NCI-H146 treated with DMSO at 0.1 percent for 48 hours (cell line): ENCODE measurements at regions not wholly inside any gene's neighbourhood (a gene's known extent, or its start where the extent isn't known, plus 50 kb on each side); places are given as distances from the start of the nearest gene placed in this dataset.
"Not testable (repeated sequence)": the region's sequence is repeated elsewhere in the genome, so short reads cannot be mapped to it uniquely, and the experiment has no call there.

Source experiments
- DNase-seq: peaks from one replicate; lab custom pipeline; 2025; ENCODE audit not compliant: unreplicated experiment; lab: John Stamatoyannopoulos, UW

DNA sequence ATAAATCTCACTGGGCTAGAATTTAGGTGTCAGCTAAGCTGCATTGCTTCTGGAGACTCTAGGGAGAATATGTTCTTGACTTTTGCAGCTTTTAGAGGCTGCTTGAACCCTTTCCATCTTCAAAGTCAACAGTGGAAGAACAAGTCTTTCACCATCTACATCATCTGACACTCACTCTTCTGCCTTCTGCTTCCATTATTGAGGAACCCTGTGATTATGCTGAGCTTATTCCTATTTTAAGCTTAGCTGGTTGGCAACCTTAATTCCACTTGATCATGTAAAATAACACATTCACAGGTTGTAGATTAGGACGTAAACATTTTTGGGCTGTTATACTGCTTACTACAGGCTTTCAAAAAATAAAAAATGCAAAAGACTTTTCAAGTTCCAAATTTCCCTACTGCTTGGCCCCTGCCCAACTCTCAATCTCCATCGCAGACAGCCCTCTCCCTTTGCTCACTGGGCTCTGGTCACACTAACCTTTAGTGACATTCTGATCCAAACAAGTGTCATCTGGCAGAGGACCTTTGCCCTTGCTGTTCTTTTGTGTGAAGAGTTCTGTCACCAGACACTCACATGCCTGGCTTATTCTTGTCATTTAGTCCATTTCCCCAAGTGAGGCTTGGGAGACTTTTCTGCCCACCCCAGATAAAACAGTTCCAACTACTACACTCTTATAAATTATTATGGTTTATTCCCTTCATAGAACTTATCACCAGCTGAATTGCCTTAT lies 1056.0 kb downstream of the STIM2 start:
- no peak for DNase-seq

DNA sequence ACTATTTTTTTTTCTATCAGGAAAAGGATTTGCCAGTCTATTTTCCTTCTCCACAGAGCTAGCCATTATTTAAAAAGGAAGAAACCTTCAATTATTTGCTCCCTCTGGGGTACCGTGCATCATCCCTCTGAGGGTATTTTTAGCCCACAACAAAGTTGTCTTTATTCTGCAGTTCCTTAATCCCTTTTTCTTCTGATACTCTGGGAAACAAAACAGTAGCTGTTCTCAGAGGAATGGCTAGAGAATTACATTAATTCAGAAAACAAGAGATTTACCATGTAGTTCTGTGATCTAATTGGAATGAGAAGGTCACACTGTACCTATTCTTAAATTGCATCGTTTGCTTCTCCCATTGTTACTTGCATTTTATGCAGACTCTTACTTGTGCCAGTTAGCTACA lies 1056.7 kb downstream of the STIM2 start:
- DNase-seq = no peak

DNA sequence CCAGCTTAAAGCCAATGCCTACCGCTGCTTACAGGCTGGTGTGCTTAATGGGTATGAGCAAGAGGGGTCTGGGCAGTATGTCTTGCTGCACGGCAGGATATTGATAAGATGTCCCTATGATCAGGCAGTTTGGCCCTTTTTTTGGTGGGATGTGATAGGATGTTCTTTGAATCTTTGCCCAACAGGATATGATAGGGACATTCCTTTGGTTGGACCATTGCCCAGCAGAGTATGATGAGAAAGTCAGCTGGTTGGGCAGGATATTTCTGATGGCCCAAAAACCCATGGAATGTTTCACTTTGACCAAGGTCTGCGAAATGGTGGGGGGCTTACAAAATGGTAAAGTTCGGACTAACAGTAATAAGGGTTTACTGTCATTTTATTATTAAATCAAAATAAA lies 1060.6 kb downstream of the STIM2 start:
- no peak for DNase-seq

DNA sequence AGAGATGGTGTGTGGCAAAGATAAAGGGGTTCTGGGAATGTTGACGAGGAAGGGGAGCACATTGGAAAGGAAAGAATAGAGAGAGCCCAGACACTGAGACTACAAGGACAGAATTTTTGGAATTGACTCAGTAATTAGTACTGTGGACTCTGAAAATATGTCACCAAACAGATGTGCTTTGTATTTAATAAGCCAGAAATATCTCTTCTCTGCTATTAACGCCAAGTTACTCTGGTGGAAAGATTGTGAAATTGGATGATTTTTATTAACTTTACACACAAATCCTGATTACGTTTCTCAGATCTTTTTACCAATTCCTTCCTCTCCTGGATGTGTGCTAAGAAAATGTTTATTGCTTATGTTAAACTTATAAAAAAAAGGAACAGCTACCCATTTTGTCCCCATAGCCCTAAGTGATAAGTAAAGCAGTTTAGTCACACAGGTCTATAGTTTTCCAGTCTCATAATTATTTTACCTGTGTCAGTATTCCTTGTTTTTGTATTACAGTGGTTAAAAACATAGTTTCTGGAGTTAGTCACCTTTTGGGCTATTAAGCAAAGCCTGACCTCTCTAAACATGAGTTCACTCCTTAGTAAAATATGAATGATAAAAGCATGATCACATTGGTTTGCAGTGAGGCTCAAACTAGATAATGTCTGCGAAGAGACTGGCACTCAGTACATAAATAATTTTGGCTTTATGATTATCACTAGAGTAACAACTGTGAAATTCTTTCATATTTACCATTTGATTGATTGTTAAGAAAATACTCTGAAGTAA lies 1068.3 kb downstream of the STIM2 start:
- DNase-seq = no peak

DNA sequence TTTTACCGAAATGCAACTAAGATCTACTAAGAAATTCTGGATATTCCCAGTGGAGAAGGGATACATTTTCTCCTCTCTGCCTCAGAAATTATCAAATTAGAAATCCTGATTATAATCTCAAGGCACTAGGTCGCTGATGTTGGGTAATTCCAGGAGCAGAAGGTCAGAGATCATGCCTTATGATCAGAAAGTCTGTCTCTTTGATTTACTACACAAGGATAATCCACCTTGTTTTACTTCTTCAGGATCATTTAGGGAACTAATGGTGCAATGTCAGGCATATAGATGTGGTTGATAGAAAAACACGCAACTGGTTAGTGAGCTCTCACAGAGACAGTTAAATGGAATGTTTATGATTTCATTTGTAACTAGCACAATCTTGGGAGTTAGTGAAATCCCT lies 1069.7 kb downstream of the STIM2 start:
- DNase-seq = no peak

DNA sequence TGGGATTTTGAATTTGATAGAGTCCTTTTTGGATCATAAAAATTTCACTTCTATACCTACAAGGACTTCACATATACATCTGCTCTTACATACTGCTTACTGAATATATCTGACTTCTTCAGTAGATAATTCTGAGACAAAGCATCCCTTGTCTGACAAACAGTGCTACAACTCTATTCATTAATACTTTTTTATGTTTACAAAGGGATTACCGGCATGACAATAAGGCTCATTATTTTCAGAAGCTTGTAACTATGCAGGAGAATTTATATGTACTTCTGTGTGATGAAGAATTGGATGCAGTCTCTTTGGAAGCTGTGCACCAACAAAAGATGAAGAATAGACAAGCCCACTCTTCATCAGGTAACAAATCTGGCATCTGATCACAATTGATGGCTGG lies 1070.3 kb downstream of the STIM2 start:
- no peak for DNase-seq

DNA sequence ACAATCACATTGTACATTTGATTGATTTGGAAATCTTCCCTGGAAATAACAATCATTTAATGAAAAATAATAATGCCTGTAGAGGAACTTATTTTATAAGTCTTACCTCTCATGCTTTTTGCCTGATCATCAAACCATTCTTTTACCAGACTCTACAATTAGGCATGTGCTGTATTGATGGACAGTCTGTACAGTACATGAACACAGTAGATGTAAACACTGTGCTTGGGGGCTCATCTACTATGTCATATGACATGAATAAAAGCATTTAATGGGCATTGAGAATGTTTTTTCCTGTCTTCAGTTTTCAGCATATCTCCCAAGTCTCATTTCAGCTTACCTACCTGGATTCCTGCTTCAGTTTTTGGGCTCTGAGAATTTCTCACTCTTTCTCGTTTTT lies 1070.9 kb downstream of the STIM2 start:
- no peak for DNase-seq

DNA sequence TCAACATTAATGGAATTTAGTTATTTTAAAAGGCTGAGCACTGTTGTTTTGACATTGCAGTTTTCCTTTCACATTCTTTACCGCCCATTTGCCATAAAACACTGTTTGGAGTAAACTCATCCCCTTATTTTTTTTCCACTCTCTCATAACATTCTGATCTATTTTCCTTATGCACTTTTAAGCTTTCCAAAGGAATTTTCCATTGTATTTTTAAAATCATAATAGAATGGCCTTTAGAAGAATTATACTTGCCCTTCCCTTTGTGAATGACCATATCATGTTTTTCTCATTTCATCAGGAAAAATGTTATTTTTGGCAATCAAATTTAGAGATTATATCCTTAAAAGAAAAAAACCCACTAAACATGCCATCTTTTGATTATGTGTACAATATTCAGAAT lies 1074.2 kb downstream of the STIM2 start:
- DNase-seq = no peak

DNA sequence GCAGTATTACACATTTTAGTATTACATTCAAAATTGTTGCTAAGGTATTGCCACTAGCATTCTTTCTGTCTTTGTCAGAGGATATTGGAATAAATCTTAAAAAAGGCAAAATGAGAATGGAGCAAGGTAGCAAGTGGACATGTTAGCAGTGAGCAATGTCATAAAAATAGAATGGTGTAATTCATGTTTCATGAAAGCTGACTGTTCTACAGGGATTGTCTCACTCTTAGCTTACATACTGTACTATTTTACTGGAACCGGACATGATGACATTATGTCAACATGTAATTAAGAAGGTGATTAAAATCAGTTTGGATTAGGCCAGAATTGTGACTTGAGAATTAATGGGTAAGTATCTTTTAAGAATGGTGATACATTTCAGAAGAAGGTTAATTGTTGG lies 1086.2 kb downstream of the STIM2 start:
- no peak for DNase-seq

DNA sequence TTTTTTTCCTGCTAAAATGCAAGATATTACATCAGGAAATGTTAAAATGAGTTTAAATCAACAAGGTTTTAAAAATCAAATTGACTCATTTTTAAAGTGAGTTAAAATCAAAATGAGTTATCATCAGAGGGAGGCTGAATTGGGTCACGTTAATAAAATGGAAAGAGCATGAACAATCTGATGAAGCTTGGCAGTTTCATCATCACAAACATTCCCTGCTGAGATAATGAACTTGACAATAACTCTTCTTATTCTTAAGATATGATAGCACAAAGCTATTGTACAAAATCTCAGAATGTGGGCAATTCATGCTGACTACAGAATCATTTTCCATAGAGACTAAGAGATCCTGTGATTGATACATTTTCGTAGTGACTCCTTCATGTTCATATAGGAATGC lies 1086.7 kb downstream of the STIM2 start:
- DNase-seq = no peak

DNA sequence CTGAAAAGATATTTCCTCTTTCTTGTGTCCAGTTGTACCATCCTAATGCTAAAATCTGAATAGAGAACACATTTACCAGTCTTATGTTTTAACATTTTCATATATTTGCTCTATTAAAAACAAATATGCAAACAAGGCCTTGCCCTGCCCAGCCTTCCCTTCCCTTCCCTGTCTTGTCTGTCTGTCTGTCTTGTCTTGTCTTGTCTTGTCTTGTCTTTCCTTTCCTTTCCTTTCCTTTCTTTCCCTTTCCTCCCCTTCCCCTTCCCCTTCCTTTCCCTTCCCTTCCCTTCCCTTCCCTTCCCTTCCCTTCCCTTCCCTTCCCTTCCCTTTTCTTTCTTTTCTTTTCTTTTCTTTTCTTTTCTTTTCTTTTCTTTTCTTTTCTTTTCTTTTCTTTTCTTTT lies 1103.5 kb downstream of the STIM2 start:
- no peak for DNase-seq

DNA sequence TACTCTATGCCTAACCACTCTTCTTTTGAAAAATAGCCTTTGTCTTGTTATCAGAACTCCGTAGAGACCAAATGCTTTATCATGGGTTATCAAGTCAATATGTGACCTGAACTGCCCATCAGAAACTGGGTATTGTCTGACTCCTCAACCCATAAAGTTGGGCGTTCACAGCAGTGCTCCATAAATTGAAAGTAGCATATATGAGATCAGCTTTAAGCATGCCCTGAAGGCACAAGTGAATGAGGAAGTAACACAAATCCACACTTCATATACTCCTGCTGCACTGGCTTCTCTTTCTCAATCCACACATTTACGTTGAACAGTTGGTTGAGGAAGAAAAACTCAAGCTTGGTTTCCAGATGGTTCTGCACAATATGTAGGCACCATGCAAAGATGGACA lies 1106.0 kb downstream of the STIM2 start:
- no peak for DNase-seq

DNA sequence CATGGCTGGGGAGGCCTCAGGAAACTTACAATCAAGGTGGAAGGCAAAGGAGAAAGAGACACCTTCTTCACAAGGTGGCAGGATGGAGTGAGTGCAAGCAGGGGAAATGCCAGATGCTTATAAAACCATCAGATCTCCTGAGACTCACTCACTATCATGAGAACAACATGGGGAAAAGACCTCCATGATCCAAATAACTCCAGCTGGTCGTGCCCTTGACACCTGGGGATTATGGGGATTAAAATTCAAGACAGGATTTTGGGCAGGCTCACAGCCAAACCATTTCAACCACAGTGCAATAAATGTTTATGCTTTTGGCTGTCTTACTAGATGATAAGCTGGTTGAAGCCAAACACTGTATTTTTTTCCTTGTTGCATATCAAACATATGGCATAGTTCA lies 1112.4 kb downstream of the STIM2 start:
- no peak for DNase-seq

DNA sequence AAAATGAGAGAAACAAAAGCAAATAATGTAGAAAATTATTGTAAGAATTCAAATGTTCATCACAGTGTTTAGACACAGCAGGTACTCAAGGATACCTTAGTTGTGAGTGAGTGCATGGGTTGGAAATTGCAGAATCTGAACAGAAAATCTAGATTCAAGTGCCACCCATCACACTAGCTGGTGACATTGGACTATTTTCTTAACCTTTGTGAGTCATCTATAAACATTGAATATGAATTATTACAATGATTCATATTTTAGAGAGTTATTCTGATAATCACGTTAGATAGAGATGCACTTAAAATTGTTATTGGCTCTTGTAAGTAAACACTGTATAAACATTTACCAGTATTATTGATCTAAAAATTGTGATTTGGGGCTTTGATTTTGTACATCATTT lies 1113.1 kb downstream of the STIM2 start:
- DNase-seq = no peak

DNA sequence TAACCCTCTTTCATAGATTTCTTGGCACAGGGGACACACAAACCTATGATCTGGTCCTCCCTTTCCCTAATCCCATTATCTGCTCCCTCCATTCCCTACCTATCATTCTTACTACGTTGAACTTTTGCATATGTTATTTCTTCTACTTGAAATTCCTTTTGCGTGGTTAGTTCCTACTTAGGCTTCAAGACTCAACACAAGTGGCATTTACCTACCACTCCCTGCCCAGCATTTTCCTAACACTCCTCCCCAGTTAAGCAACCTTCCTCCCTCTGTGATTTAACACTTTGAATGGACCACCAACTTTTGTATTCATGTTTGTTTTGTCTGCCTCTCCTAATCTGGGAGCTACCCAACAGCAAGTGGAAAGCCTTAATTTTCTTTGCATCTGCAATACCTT lies 1113.7 kb downstream of the STIM2 start:
- DNase-seq = no peak

DNA sequence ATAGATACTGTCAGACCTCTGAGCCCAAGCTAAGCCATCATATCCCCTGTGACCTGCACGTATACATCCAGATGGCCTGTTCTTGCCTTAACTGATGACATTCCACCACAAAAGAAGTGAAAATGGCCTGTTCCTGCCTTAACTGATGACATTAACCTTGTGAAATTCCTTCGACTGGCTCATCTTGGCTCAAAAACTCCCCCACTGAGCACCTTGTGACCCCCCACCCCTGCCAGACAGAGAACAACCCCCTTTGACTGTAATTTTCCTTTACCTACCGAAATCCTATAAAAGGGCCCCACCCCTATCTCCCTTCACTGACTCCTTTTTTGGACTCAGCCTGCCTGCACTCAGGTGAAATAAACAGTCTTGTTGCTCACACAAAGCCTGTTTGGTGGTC lies 1114.2 kb downstream of the STIM2 start:
- not testable (repeated sequence) for DNase-seq

DNA sequence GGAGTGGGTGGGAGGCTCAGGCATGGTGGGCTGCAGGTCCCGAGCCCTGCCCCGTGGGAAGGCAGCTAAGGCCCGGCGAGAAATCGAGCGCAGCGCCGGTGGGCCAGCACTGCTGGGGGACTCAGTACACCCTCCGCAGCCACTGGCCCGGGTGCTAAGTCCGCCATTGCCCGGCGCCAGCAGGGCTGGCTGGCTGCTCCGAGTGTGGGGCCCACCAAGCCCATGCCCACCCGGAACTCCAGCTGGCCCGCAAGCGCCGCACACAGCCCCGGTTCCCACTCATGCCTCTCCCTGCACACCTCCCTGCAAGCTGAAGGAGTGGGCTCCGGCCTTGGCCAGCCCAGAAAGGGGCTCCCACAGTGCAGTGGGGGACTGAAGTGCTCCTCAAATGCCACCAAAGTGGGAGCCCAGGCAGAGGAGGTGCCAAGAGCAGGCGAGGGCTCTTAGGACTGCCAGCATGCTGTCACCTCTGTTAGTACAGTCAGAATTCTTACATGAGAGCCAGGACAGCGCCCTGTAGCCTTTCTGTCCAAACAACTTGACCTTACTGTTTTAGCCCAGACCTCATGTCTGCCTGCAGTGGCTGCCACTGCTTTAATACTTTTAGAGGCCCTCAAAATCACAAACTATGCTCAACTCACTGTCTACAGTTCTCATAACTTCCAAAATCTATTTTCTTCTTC lies 1117.9 kb downstream of the STIM2 start:
- DNase-seq = not testable (repeated sequence)

DNA sequence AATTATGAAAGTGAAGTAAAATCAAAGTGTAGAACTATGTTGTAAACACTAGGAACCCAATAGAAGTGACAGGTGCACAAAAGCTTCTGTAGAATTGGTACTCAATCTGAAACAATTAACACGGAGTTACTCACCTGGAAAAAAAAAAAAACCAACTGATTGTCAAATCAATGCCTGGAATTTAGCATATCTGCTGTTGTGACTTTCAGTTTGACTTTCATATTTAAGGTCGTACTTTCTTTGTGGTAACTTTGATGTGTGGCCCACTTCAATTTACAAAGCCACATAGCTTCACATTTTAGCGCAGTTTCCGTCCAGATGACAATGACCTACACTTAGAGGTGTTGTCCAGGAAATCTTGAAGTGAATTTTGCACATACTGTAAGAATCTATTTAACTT lies 1124.9 kb downstream of the STIM2 start:
- DNase-seq = no peak

DNA sequence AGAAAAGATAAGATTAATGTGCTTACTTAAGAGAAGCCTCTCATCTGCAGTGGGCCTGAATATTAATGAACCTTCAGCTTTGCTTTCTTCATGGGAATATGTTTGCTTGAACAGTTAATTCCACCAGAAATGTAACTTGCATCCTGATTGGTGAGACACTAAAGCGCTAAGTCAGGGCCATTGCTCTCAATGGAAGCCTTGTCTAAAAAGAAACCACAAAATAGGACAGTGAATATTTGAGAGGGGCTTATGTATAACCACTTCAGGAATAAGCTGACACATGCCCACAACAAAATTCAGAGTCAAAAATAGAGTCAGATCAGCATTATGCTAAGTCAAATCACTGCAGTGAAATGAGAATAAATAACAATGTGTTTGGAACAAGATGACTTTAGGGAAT lies 1125.8 kb downstream of the STIM2 start:
- no peak for DNase-seq

DNA sequence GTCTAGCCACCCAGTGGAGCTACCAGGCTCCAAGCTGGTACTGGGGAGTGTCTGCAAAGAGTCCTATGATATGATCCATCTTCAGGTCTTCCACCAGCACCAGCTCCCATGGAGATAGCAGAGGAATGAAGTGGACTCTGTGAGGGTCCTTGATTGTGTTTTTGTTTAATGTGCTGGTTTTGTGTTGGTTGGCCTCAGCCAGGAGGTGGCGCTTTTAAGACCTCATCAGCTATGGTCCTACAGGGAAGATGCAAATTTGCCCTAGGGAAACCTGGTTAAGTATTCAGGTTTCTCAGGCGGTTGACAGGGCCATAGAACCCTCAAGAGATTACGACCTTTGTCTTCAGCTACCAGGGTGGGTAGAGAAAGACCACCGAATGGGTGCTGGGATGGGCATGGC lies 1141.1 kb downstream of the STIM2 start:
- DNase-seq = no peak

DNA sequence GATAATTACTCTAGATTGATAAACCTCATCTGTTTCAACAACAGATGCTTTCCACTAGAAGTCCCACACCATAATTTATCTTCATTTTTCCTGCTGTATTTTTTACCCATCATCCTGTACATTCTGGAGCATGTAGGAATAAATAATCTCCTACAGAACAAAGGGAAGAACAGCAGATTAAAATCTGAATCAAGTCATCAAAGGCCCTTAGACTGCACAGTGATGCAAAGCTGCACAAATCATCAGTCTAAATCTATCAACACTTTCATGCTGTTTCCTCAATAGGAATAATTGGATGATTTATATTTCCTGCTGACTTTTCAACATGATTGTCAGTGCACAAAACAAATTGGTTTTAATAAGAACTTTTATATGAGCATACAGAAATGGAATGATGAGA lies 1143.9 kb downstream of the STIM2 start:
- DNase-seq = no peak

DNA sequence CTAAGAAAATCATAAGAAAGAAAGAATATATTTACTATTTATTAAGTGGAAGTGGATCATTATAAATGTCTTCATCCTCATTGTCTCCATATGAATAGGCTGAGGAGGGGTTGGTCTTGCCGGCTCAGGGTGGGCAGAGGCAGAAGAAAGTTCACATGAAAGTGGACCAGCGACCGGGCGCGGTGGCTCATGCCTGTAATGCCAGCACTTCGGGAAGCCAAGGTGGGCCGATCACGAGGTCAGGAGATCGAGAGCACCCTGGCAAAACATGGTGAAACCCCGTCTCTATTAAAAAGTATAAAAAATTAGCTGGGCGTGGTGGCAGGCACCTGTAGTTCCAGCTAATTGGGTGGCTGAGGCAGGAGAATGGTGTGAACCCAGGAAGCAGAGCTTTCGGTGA lies 1145.4 kb downstream of the STIM2 start:
- DNase-seq = no peak
